HG03460 (cell line): ENCODE measurements at regions not wholly inside any gene's neighbourhood (a gene's known extent, or its start where the extent isn't known, plus 50 kb on each side); places are given as distances from the start of the nearest gene placed in this dataset.

Source experiments
- ATAC-seq: cut with Tn5 transposase; IDR thresholded peaks from one replicate; pipeline ENCODE4 v1.9.1; 2021; ENCODE audit not compliant: unreplicated experiment

DNA sequence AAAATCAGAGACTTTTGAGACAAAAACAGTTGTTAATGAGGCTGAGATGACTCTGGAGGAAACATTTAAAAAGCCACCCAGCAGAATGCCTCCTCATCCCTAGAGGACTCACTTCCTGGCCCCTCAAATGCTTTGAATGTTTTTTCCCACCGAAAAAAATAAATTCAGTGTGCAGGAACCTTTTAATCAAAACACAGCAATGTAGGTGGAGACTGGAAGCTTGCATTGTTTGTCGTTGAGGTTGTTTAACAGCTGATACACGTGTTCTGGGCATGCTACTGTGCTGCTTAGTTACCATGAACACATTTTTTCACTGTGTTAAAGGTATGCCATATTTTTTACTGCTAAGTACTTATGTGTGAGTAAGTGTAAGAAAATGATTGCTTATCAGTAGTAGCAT lies 65.7 kb upstream of the ADCY2 start:
- ATAC-seq: no peak

DNA sequence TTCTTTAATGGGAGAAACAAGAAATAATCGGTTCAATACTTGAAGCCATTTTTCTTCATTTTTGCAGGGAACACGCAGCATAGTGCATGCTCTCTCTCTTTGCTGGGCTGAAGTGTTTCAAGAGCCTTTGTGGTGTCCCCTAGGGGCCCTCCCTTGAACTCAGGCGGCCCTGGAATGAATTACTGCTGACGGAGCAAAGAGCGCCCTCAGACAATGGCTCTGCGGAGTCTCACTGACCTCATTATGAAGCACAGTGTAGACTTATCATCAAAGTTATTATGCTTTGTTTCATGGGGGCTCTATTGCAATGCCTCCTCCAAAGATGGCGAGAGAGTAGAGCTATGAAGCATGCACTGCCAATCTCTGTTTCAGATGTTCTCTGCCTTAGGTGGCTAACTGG lies 64.8 kb upstream of the ADCY2 start:
- ATAC-seq: no peak
